ENCODE measurements at regions not wholly inside any gene's neighbourhood (a gene's known extent, or its start where the extent isn't known, plus 50 kb on each side); places are given as distances from the start of the nearest gene placed in this dataset.

DNA sequence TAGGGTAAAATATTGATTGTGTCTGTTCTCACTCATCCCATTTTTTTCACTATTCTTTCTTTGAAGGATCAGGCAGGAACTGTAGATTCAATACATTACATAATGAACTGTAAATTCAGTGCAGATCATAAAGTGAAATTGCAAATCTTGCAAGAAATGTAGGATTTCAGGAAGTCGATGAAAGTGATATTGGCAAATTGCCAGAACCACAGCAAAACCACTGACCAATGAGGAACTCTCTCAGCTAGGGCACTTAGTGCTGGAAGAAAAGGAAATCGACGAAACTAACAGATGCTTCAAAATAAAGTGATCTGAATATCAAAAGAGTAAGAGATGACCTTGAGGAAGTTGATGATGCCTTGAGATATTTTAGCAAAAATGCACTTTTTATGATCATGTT, 157.6 kb downstream of the AACS start:
- Histone ChIP-seq H3K27me3 (ENCODE audit: low read length) (peaks cover 94% of the 10 kb centered on the region), H3K4me2 (ENCODE audit: low read length) (no peak overlapping the region), H3K79me2 (ENCODE audit: low read length) (no peaks in the 10 kb centered on the region), H4K20me1 (ENCODE audit: low read length) (no peaks in the 10 kb centered on the region), H3K4me1 (ENCODE audit: insufficient read depth, low read length) (no peaks in the 10 kb centered on the region), H3K9me2 (replicated peaks; ENCODE audit: low read length) (no peaks in the 10 kb centered on the region), H3K36me3 (ENCODE audit: low read depth, low read length) (no peaks in the 10 kb centered on the region), H3F3A (ENCODE audit: low read length, unreplicated experiment) (no peaks in the 10 kb centered on the region), H2AFZ (ENCODE audit: low read length) (no peak overlapping the region), H3K9ac (ENCODE audit: low read length) (no peak overlapping the region), H3K27ac (ENCODE audit: low read length) (no peak overlapping the region), H3K9me3 (ENCODE audit: low read length) (no peaks in the 10 kb centered on the region), H3K4me3 (ENCODE audit: low read length) (no peak overlapping the region)
- BruUV-seq (replicated peaks), result no TSS peak
- ATAC-seq (no peak), DNase-seq (no peak)
- intact Hi-C loops (cut with micrococcal nuclease), result no loop called here
- ChIA-PET POLR2A (ENCODE audit: unreplicated experiment) (no interaction called here), CTCF (no interaction called here)
- no peak for TF ChIP-seq EZH2 (IDR thresholded peaks at IDR 0.05; ENCODE audit: low read length, unreplicated experiment)
- TF ChIP-seq, protein P1, sequence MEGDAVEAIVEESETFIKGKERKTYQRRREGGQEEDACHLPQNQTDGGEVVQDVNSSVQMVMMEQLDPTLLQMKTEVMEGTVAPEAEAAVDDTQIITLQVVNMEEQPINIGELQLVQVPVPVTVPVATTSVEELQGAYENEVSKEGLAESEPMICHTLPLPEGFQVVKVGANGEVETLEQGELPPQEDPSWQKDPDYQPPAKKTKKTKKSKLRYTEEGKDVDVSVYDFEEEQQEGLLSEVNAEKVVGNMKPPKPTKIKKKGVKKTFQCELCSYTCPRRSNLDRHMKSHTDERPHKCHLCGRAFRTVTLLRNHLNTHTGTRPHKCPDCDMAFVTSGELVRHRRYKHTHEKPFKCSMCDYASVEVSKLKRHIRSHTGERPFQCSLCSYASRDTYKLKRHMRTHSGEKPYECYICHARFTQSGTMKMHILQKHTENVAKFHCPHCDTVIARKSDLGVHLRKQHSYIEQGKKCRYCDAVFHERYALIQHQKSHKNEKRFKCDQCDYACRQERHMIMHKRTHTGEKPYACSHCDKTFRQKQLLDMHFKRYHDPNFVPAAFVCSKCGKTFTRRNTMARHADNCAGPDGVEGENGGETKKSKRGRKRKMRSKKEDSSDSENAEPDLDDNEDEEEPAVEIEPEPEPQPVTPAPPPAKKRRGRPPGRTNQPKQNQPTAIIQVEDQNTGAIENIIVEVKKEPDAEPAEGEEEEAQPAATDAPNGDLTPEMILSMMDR (conservative IDR thresholded peaks at IDR 0.05; ENCODE audit: low read depth, low read length), result no peak
- no peak for TF ChIP-seq EZH2phosphoT487 (IDR thresholded peaks at IDR 0.05; ENCODE audit: borderline replicate concordance, low read length)

DNA sequence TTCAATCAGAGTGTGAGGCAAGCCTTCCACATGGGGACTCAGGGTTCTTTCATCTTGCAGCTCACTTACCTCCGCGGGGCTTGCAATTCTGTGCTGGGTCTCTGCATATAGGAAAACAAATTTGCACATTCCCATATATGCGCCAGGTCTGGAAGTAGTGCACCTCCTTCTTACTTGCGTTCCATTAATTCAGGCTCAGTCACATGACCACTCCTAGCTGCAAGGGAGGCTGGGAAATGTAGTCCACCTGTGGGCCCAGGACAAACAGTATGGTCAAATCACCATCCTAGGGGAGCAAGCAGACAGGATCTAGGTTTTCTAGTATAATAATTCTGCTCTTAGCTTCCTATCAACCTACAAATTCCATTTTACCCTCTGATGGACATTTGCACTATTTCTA, 160.4 kb downstream of the AACS start:
- no peak overlapping the region for H3K27ac ChIP-seq (ENCODE audit: low read length)
- no peak overlapping the region for H3K4me2 ChIP-seq (ENCODE audit: low read length)
- CTCF ChIA-PET, result no interaction called here
- H3F3A ChIP-seq (ENCODE audit: low read length, unreplicated experiment), result no peaks in the 10 kb centered on the region
- H3K4me1 ChIP-seq (ENCODE audit: insufficient read depth, low read length), result no peaks in the 10 kb centered on the region
- H3K36me3 ChIP-seq (ENCODE audit: low read depth, low read length), result no peaks in the 10 kb centered on the region
- no TSS peak for BruUV-seq (replicated peaks)
- no peaks in the 10 kb centered on the region for H3K9me2 ChIP-seq (replicated peaks; ENCODE audit: low read length)
- H3K9me3 ChIP-seq (ENCODE audit: low read length), result no peaks in the 10 kb centered on the region
- H3K79me2 ChIP-seq (ENCODE audit: low read length), result no peaks in the 10 kb centered on the region
- no peak overlapping the region for H3K9ac ChIP-seq (ENCODE audit: low read length)
- POLR2A ChIA-PET (ENCODE audit: unreplicated experiment), result no interaction called here
- ATAC-seq, result no peak
- H3K4me3 ChIP-seq (ENCODE audit: low read length), result no peak overlapping the region
- H3K27me3 ChIP-seq (ENCODE audit: low read length), result peaks cover 91% of the 10 kb centered on the region
- no peak for DNase-seq
- H4K20me1 ChIP-seq (ENCODE audit: low read length), result no peaks in the 10 kb centered on the region
- H2AFZ ChIP-seq (ENCODE audit: low read length), result no peak overlapping the region
- intact Hi-C loops (cut with micrococcal nuclease), result no loop called here
- no peak for TF ChIP-seq EZH2phosphoT487 (IDR thresholded peaks at IDR 0.05; ENCODE audit: borderline replicate concordance, low read length)
- TF ChIP-seq, protein P1 (conservative IDR thresholded peaks at IDR 0.05; ENCODE audit: low read depth, low read length), result no peak
- no peak for TF ChIP-seq EZH2 (IDR thresholded peaks at IDR 0.05; ENCODE audit: low read length, unreplicated experiment)

DNA sequence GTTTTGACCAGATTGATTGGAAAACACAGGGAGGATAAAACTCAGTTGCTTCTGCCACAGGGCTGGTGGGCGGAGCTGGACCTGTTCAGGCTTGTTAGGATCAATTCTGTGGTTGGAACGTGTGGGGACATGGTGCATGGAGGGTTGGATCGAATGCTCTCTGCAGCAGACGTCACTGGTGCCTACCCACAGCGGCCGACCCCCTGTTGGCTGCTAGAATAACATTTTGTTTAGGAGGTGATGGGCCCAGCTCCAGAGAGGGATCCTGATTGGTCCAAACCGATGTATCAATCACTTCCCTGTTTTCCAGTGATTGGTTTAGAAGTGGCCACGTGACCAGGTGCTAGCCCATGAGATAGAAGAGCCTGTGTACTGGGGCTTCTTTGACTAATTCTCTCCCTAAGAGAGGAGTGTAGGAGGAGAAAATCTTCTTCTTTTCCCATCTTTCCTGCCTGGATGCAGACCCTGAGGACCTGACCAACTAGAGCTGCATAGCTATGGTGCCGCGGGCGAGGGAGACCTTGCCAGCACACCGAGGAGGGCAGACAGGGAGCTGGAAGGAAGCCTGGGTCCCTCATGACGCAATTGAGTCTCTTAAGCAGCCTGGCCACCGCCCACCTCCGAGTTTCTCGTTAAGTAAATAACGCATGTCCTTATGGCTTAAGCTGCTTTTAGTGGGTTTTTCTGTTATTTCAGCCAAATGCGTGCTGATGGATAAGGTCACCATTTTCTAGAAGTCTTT, 163.5 kb downstream of the AACS start:
- no peak for DNase-seq
- no peaks in the 10 kb centered on the region for H3K4me1 ChIP-seq (ENCODE audit: insufficient read depth, low read length)
- H3K9ac ChIP-seq (ENCODE audit: low read length), result no peak overlapping the region
- CTCF ChIA-PET, result no interaction called here
- H3K9me3 ChIP-seq (ENCODE audit: low read length), result no peaks in the 10 kb centered on the region
- no peak overlapping the region for H3K27ac ChIP-seq (ENCODE audit: low read length)
- no peaks in the 10 kb centered on the region for H3K79me2 ChIP-seq (ENCODE audit: low read length)
- H3K4me2 ChIP-seq (ENCODE audit: low read length), result no peak overlapping the region
- TF ChIP-seq EZH2phosphoT487 (IDR thresholded peaks at IDR 0.05; ENCODE audit: borderline replicate concordance, low read length) (no peak), EZH2 (IDR thresholded peaks at IDR 0.05; ENCODE audit: low read length, unreplicated experiment) (no peak)
- TF ChIP-seq, protein P1 (conservative IDR thresholded peaks at IDR 0.05; ENCODE audit: low read depth, low read length), result no peak
- no peaks in the 10 kb centered on the region for H3F3A ChIP-seq (ENCODE audit: low read length, unreplicated experiment)
- no peaks in the 10 kb centered on the region for H3K9me2 ChIP-seq (replicated peaks; ENCODE audit: low read length)
- intact Hi-C loops (cut with micrococcal nuclease), result no loop called here
- H4K20me1 ChIP-seq (ENCODE audit: low read length), result no peaks in the 10 kb centered on the region
- BruUV-seq (replicated peaks), result no TSS peak
- POLR2A ChIA-PET (ENCODE audit: unreplicated experiment), result no interaction called here
- no peak overlapping the region for H2AFZ ChIP-seq (ENCODE audit: low read length)
- H3K27me3 ChIP-seq (ENCODE audit: low read length), result peaks cover 78% of the 10 kb centered on the region
- no peak overlapping the region for H3K4me3 ChIP-seq (ENCODE audit: low read length)
- ATAC-seq, result no peak
- no peaks in the 10 kb centered on the region for H3K36me3 ChIP-seq (ENCODE audit: low read depth, low read length)

Data from PC-3 (cell line).